Posterior cingulate gyrus (tissue), 11 donors: ENCODE measurements at regions not wholly inside any gene's neighbourhood (a gene's known extent, or its start where the extent isn't known, plus 50 kb on each side); places are given as distances from the start of the nearest gene placed in this dataset.

Experiments
- DNase-seq, 10 donors: peaks; one replicate each; pipeline versions ENCODE4 v3.0.0 to v3.0.0-alpha.2; 2020 to 2021; ENCODE audit warnings: mixed read lengths in 3 of 10
- intact Hi-C: fragments of 100-400 bp; cut with DNase I; formaldehyde crosslinking; loops from one replicate; pipeline ENCODE4 v1.15.1; 2023

DNA sequence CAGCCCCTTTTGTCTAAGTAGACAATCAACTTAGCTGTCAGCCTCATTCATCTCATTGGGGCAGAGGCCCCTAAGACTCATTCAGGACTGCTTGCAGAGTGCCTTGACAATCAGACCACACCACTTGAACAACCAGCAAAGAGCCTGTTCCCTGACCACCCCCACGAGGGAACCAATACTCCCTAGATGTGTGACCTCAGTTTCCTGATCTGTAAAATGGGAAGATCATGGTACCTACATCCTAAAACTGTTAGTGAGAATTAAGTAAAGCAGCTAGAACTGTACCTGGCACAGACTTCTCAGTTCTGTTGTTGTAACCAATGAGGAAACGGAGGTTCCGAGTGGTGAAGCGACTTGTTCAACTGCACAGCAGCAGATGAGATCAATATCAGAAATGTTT, 298.5 kb downstream of the RRAGC start:
- intact Hi-C loops, result no loop called here
- DNase-seq, result no peak

DNA sequence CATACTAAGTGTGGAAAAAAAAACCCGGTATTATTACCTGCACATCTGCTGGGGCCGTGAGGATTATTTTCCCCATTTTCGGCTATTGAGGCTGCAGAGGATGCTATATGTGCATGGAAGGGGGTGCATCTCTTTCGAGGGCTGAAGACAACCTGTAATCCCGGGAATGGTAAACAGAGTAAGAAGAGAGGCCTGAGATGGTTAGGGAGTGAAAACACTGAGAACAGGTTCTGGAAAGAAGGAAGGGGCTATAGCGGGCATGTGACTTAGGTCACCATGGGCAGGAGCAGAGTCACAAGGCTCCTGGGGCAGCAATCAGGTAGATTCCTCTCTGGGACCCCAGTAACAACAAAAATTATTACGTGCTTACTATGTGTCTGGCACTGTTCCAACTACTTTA, 299.1 kb downstream of the RRAGC start:
- intact Hi-C loops, result no loop called here
- no peak for DNase-seq

DNA sequence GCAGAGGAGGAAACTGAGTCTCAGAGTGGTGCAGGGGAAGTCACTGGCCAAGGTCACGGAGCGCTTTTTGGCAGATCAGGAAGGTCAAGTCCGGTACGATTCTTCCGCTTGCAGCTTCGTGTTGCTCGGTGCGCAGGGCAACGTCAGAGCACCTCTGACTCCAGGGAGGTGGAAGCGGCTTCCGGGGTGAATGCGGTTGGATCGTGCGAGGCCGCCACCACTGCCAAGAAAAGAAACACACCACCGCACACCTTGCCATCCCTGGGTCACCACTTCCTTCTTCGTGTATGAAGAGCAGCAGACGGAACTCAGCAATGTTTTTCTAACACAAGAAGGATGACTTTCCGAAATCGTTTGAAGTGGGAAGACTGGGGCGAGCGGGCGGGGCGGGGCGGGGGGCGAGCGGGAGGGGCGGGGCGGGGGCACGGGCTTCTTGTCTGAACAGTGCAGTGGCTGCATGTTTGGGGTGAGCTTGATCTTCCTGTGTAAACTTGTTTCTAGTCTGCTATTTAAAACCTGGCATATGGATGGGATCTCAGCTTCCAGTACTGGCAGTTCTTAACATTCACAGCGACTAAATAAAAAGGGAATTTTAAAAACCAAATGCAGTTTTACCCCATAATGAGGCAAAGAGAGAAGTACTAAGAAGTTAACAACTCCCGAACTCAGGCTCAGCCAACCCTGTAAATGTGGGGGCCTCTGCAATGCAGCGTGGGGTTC, 300.0 kb downstream of the RRAGC start:
- DNase-seq, result no peak
- intact Hi-C loops, result no loop called here

DNA sequence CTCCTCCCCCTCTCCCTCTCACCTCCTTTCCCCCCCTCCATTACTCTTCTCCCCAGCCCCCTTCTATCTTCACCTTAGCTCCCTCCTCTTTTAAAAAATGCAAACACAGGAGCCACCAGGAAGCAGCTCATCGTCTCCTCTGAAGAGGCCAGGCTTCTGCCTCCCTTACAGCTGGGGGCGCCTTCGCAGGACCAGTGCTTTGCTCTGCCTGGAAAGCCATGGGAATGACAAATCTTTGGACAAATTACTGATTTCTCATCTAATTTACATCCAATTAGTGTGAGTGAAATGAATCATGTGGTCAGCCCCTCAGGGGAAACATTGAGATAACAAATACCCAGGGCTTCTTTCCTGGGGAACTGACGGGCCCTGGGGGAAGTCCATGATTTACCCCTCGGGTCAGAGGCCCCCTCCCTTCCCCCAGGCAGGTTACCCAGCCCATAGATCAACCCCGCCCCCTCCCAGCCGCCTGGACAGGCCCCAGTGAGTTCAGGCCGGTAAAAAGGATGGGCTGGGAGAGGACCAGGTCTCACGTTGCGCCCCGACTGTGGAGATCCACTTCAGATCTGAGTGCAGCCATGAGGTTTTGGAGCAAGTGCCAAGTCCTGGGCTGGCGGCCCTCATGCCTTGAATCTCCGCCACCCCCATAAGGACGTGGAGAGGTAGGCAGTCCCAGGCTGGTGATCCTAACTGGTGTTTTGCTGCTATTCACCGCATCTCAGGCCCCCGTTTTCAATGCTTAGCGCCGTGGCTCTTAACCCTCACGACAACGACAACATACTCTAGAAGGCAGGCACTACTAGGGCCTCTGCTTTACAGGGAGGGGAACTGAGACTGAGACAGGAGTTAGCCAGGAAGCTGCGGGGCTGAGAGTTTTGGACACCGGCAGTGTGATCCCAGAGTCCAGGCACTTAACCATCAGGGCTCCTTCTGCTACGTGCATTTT, 300.8 kb downstream of the RRAGC start:
- DNase-seq, result no peak

DNA sequence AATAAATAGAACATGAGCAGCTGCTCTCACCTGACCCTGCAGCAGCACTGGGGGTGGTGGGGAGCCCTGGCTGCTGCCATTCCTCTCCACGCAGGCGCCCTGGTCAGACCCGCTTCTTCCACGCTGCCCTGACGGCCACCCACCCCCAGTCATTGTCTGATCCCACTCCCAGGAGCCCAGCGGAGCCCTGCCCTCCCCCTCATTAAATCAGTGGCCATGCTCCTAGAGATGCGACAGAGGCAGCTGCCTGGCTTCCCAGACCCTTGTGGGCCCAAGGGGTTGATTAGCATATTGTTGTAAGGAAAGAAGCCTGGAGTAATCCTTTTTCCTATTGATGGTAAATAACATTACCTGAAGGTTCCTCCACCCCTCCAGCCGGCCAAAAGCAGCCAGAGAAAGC, 301.5 kb downstream of the RRAGC start:
- no peak for DNase-seq
- intact Hi-C loops, result no loop called here

More for the DNA sequence above, 300.8 kb downstream of the RRAGC start:
- intact Hi-C loops, result no loop called here

DNA sequence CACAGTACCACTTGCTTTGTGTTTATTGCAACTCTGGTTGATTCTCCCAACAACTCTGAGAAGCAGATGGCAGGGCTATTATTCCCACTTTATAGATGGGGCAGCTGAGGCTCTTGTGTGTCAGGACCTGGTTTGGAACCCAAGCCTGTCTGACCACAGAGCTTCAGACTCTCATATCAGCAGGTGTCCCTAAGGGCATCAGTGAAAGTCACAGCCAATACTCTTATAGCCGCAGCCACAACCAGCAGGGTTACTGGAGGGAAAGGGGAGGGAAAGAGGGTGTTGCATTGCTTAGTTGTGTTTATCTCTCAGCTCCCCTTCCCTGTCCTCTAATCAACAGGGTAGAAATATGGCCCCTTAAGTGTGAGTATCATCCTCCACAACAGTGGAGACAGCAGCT, 304.0 kb downstream of the RRAGC start:
- intact Hi-C loops, result no loop called here
- no peak for DNase-seq

DNA sequence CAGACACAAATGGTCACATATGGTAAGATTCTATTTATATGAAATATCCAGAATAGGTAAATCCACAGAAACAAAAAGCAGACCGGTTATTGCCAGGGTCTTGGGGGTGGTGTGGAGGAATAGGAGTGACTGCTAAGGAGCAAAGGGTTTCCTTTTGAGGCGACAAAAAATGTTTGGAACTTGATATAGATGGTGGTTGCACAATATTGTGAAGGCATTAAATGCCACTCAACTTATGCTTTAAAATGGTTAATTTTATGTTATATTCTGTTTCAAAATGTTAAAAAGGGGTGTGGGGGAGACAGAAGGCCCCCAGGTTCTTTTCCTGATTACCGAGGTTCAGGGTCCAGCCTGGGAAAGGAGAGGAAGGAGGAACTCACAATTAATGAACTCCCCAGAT, 304.4 kb downstream of the RRAGC start:
- DNase-seq, result no peak
- intact Hi-C loops, result no loop called here

DNA sequence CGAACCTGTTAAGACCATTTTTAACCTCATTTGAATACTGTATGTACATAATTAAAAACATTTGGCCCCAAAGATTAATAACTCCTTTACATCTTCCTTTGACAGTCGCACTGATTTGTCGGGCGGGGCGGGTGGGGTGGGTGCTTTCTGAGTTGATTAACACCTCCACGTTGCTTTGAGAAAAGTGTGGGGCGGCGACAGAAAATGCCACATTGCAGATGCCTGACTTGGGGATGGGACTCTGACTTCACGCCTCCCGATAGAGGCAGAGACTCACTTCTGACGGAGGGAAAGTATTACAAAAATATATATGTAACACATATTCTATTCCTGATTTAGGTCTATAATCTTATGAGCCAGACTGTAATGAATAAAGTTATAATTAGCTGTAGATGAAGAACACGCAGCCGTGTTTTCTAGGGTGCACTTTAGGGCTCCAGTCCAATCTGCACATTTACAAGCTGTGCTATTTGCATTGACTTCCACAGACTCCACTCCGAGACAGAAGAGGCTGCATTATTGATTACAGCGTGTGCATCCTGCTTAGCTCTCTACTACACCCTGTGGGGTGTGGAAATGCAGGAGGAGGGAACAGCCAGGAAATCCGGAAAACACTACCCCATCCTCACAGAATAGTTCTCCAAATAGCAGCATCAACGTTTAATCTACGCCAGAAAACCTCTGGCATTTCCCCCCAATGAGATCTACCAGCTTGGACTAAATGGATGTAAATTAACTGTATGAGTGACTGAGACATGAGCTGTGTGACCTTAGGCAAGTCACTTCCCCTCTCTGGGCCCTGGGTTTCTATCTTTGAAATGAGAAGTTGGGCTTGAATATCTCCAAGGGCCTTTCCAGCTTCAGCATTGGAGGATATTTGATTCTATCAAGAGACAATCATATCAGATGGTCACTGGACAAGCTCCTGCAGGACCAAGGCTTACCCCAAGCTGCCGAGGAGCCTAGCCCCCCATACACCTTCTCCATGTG, 308.0 kb downstream of the RRAGC start:
- peak in 1 of 10 donors; percentile 67 for DNase-seq
- intact Hi-C loops, result no loop called here

DNA sequence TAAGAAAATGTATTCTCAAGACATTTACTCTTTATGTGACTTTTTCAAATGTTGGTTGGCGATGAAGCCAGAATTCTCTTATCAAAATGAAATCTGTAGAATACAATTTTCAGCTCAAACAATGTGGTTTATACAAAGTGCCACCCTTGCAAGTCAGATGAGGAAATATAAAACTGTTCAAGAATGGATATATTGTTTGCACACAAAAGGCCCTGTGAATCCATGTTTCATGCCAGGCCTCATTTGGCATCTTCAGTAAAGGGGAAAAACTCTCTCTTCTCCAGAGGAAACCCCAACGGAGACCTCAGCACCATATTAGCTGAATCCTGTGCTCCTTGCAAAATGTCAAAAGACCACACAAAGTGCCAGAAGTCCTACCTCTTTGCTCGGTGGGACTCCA, 310.4 kb downstream of the RRAGC start:
- no peak for DNase-seq
- intact Hi-C loops, result no loop called here

DNA sequence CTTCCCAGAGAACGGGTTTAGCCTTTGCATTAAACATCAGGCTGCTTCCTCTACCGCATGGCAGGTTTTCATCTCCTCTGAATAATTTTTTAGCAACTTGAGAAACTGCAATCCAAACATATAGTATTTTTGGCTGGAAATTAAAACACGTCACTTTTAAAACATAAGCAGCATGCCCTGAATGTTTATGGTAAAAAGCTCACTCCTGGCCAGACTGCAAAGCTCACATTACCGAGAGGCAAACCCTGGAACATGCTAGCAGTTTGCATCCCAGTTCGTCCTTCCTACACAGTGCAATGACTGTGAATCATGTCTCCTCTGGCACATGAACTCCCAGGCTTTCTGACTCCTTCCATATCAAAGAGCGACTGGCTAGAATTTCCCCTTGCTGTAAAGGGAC, 312.3 kb downstream of the RRAGC start:
- DNase-seq, result peak in 4 of 10 donors; percentile 16 to 86 (median 20)
- intact Hi-C loops, result no loop called here

DNA sequence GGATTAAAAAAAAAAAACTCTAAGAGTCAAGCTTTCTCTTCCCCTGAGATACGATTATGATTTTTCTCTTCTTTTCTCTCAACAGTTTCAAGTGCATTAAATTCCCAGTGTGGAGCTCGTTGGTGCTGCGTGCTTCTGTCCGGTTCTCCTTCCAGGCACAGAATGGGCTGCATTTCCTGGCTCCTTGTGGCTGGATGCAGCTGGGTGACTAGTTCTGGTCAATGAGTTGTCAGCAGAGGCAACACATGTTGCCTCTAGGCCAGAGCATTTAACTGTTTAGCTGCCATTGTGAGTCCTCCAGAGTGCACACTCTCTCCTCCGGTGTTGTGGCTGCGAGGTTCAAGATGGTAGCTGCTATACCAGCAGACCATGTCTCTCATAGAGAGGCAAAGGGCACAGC, 312.9 kb downstream of the RRAGC start:
- DNase-seq, result peak in 3 of 10 donors; percentile 32 to 88 (median 34)
- intact Hi-C loops, result no loop called here

DNA sequence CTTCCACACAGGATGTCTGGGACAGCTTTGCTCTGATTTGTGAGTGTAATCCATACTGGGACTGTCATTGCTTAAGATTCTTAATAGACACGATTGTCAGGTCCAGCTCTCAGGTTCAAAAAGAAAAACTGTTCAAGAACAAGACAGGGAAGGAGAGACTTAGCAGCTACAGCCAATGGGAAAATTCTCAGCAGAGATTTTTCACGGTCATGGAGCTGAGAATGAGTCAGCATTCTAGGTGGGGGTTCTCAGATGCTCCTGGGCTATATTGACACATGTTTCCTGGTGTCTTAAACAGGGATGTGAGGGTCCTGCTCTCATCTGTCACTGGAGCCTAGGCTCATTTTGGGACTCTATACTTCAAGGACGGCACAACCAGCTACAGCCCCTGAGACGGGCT, 318.3 kb downstream of the RRAGC start:
- intact Hi-C loops, result no loop called here
- DNase-seq, result no peak

DNA sequence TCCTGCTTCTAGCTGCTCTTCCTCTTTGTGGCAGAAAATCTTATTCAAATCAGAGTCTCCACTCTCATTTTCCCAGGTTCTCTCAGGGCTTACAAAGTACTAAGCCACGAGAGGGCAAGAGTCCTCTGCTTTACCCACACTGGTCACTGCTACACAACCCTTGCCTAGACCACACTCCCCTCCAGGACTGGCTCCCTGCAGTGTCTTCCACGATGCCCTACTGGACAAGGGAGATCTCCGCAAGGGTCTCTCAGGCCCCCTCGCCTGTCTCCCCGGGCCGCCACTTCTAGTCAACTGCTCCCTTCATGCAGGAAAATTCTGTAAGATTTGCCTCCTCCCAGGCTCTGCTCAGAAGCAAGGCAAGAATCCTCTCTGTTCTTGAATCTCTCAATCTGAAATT, 319.6 kb downstream of the RRAGC start:
- intact Hi-C loops, result no loop called here
- DNase-seq, result no peak

DNA sequence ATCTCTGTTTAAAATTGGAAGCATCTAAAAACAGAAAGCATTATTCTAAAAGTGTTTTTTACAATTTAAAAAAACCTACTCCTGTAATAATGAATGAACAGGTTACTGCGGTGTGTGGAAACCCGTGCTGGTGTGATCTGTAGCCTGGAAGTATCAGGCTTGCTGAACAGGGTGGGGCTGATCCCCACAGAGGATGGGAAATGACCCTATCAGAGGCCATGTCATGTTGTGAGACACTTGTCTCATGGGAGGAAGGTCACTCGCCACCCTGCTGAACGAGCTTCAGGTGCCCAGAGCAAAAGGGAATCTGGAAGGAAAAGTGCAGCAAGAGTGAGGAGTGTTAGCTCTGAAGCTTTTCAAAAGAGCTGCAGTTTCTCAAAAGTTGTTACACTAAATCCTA, 320.7 kb downstream of the RRAGC start:
- no peak for DNase-seq
- intact Hi-C loops, result no loop called here

DNA sequence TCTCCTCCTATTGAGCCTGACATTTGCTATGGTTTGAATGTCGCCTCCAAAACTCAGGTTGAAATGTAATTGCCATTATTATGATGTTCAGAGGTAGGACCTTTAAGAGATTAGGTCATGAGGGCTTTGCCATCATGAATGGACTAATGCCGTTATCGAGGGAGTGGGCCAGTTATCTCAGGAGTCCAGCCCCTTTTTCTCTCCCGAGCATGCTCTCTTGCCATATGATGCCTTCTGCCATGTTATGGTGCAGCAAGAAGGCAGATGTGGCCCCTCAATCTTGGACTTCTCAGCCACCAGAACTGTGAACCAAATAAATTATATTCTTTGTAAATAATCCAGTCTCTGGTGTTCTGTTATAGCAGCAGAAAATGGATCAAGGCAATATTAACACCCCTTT, 323.5 kb downstream of the RRAGC start:
- DNase-seq, result no peak
- intact Hi-C loops, result no loop called here

DNA sequence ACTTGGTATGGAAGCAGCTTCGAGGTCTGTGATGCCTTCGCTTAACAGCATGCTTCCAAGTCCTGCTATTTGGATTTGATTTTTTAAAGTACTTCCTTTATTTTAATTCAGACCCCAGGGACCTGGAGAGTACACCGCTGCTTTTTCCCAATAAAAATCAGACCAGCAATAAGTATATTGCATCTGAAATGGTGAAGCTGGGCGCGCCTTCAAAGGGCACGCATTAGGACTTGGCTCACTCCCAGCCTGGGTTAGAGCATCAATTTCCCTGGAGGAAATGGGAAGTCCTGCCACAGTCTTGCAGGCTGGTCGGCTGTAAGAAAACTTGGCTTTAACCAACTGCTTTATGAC, 325.1 kb downstream of the RRAGC start:
- DNase-seq, result no peak
- intact Hi-C loops, result no loop called here

DNA sequence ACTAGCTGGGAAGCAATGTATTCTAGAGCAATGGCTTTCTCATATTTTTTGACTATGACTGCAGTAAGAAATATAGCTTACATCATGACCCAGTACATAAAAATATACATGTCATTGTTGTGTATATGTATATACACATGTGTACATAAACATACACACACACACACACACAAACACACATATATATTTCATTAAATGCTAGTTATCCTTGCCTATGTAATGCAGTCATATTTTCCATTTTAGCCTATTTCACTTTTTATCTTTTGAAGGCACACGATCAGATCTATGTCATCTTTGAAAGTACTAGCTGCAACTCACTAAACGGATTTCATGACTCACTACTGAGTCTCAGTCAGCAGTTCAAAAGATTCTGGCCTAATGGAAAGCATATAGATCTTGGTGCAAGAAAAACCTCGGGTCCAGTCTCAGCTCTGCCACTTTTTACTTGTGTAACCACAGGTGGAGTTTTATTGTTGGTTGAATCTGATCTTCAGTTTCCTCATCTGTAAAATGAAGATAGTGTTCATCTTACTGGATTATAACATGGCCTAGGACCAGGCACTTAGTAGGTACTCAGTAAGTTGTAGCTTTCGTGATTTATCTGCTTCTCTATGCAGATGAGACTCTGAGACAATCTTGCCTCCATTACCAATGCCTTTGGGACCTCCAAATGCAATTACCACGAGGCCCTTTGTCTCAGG, 325.6 kb downstream of the RRAGC start:
- intact Hi-C loops, result no loop called here
- no peak for DNase-seq

DNA sequence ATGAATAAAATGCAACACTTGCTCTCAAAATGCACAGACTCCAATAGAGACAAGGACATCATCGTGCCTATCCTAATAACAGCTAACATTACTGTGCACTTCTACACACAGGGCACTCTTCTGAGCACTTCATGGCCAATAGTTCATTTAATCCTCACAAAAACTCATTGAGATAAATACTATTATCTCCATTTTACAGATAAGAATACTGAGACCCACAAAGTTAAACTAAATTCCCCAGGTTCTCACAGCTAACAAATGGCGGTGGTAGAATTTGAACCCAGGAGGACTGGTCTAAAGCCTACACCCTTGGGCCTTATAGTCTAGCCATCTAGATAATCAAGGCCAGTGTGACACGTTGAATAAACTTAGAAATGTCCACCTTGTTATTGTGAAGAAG, 328.6 kb downstream of the RRAGC start:
- intact Hi-C loops, result no loop called here
- no peak for DNase-seq

DNA sequence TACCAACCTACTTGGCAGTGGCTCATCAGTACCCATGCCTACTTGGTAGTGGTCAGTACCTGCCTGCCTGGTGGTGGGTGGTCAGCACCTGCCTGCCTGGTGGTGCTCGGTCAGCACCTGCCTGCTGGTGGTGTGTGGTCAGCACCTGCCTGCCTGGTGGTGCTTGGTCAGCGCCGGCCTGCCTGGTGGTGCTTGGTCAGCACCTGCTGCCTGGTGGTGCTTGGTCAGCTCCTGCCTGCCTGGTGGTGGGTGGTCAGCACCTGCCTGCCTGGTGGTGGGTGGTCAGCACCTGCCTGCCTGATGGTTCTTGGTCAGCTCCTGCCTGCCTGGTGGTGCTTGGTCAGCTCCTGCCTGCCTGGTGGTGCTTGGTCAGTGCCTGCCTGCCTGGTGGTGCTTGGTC, 329.6 kb downstream of the RRAGC start:
- no peak for DNase-seq

DNA sequence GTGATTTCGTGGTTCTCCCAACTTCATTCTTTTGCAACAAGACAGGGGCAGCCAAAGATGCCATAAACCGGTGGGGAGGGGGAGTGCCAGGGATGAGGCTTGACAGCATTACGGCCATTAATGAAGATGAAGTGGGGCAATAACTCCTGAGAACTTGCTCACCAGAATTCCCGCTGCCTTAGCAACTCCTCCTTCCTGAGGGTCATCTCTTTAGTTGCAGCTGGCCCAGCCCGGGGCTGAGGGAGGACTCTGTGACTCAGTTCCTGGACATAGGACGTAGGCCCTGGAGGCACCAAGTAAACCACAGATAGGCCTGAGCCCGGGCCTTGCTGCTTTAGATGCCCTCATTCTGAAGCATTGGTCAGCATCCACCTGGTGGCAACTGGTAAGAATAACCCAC, 330.2 kb downstream of the RRAGC start:
- intact Hi-C loops, result no loop called here
- no peak for DNase-seq

More for the DNA sequence above, 329.6 kb downstream of the RRAGC start:
- intact Hi-C loops, result no loop called here
